Fibroblast of mammary gland (primary cell): ENCODE measurements at regions not wholly inside any gene's neighbourhood (a gene's known extent, or its start where the extent isn't known, plus 50 kb on each side); places are given as distances from the start of the nearest gene placed in this dataset.
A peak's percentile ranks its signal among the peaks of the same experiment; 100 is the strongest.

ENCODE experiments used
- DNase-seq: peaks from one replicate; pipeline ENCODE4 v3.0.0-alpha.2; 2010; ENCODE audit warnings: low read depth
- H3K4me3 ChIP-seq: 2 replicates; pipeline ENCODE4 v1.5.1; 2011; ENCODE audit warnings: low read depth, mild to moderate bottlenecking, low read length, moderate library complexity; ENCODE audit not compliant: control insufficient read depth
- TF ChIP-seq, protein P1 (sequence below): conservative IDR thresholded peaks from 2 replicates; pipeline ENCODE4 v1.5.1; 2011; ENCODE audit warnings: low read depth, low read length, inconsistent platforms; ENCODE audit not compliant: control insufficient read depth, insufficient read depth

GRCh38 chr21:15367061-15367626, 302.3 kb upstream of the NRIP1 start:
- TF ChIP-seq, protein P1, sequence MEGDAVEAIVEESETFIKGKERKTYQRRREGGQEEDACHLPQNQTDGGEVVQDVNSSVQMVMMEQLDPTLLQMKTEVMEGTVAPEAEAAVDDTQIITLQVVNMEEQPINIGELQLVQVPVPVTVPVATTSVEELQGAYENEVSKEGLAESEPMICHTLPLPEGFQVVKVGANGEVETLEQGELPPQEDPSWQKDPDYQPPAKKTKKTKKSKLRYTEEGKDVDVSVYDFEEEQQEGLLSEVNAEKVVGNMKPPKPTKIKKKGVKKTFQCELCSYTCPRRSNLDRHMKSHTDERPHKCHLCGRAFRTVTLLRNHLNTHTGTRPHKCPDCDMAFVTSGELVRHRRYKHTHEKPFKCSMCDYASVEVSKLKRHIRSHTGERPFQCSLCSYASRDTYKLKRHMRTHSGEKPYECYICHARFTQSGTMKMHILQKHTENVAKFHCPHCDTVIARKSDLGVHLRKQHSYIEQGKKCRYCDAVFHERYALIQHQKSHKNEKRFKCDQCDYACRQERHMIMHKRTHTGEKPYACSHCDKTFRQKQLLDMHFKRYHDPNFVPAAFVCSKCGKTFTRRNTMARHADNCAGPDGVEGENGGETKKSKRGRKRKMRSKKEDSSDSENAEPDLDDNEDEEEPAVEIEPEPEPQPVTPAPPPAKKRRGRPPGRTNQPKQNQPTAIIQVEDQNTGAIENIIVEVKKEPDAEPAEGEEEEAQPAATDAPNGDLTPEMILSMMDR, result no peak
- peak; percentile 64 for DNase-seq
- no peak overlapping the region for H3K4me3 ChIP-seq

GRCh38 chr21:15370462-15370975, 305.7 kb upstream of the NRIP1 start:
- H3K4me3 ChIP-seq, result no peak overlapping the region
- TF ChIP-seq, protein P1, result no peak
- no peak for DNase-seq

DNA sequence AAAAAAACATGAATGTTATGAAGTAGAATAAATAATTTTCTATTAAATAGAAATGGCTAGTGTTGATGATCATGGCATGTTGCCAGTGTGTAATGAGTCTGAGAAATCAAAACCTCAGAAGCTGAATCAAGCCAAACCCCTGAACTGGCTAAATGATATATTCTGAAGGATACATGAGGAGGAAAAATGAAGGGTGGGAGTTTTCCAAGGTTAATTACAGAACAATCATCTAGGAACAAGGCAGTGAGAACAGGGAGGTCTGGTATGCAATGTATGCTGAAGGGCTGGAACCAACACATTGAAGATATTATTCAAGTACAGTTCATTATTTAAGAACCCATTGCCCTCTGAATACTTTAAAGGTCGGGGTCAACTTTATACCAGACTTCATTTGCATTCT, 309.1 kb upstream of the NRIP1 start:
- TF ChIP-seq, protein P1, result no peak
- H3K4me3 ChIP-seq, result no peak overlapping the region
- DNase-seq, result no peak

DNA sequence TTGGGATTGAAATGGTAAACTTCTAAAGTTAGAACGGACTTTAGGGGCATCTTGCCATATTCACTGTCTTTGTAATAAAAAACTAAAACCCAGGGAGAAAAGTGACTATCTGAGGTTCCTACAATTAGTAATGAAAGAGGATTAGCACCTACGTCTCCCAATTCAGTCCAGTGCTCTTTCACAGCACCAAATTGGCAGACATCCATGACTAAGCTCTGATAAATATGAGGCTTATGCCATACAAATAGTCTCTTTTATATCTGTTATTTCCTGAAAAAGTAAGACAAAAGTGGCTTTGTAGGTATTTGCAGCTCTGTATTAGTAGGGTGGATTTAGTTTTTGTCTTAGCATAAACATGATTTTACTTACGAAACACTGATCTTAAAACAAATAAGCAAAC, 315.0 kb upstream of the NRIP1 start:
- TF ChIP-seq, protein P1, result no peak
- no peak overlapping the region for H3K4me3 ChIP-seq
- DNase-seq, result no peak

DNA sequence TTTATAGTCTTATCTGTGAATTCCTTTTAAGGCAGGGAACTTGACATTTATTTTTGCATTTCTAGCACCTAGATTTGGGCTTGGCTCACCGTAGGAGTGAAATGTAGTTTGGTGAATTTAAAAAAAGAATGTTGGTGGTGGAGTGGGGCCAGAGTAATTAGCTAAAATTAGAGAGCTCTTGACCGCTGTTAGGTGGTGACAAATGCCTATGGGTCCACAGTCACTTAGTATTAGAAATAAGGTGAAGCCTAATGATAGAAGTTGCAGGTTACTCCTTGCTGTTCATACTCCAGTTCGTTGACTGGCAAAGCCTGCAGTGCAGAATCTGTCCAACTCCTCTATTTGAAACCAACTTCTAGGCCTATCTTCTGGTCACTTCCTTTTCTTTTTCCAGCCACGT, 318.8 kb upstream of the NRIP1 start:
- no peak overlapping the region for H3K4me3 ChIP-seq
- no peak for DNase-seq
- TF ChIP-seq, protein P1, result no peak

- no peak overlapping the region for H3K4me3 ChIP-seq
- no peak for DNase-seq
- TF ChIP-seq, protein P1, result no peak
Measured at GRCh38 chr21:15390049-15390448, 325.2 kb upstream of the NRIP1 start.

GRCh38 chr21:15397258-15397657, 332.5 kb upstream of the NRIP1 start:
- H3K4me3 ChIP-seq, result no peak overlapping the region
- no peak for DNase-seq
- TF ChIP-seq, protein P1, result no peak
